Neural progenitor cell (in vitro differentiated cells): ENCODE measurements at regions not wholly inside any gene's neighbourhood (a gene's known extent, or its start where the extent isn't known, plus 50 kb on each side); places are given as distances from the start of the nearest gene placed in this dataset.

Experiments
- EZH2 ChIP-seq: fragments of 200-600 bp; sonication (generic); IDR thresholded peaks from 2 replicates; pipeline ENCODE4 v1.6.1; 2017; ENCODE audit warnings: antibody characterized with exemption, mild to moderate bottlenecking, moderate library complexity
- EZH2phosphoT487 ChIP-seq: fragments of 200-600 bp; sonication (generic); IDR thresholded peaks from 2 replicates; pipeline ENCODE4 v1.6.1; 2017; ENCODE audit warnings: antibody characterized with exemption
- TF ChIP-seq, protein P1 (sequence below): fragments of 200-600 bp; sonication (generic); IDR thresholded peaks from 2 replicates; pipeline ENCODE4 v1.5.1; 2017; ENCODE audit warnings: antibody characterized with exemption, mild to moderate bottlenecking

DNA sequence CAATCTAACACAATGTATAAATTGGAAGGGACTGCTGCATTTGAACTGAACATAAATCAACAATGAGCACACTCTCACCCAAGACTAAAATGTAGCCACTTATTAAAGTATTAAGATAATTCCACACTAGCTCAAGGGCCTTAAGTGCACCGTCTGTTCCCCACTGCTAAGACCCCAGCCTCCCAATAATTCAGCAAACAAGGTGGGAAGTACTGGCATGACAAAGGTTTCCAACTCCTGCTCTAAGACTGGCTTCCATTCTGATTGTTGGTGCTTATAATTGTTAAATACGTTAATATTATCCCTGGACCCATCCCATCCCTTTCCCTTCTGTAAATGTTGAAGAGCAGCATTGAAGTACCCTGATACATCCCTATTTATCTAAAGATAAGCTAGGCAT is 636.7 kb downstream of the NR2F1-AS1 start:
- TF ChIP-seq, protein P1, sequence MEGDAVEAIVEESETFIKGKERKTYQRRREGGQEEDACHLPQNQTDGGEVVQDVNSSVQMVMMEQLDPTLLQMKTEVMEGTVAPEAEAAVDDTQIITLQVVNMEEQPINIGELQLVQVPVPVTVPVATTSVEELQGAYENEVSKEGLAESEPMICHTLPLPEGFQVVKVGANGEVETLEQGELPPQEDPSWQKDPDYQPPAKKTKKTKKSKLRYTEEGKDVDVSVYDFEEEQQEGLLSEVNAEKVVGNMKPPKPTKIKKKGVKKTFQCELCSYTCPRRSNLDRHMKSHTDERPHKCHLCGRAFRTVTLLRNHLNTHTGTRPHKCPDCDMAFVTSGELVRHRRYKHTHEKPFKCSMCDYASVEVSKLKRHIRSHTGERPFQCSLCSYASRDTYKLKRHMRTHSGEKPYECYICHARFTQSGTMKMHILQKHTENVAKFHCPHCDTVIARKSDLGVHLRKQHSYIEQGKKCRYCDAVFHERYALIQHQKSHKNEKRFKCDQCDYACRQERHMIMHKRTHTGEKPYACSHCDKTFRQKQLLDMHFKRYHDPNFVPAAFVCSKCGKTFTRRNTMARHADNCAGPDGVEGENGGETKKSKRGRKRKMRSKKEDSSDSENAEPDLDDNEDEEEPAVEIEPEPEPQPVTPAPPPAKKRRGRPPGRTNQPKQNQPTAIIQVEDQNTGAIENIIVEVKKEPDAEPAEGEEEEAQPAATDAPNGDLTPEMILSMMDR: no peak
- no peak for TF ChIP-seq EZH2phosphoT487
- no peak for TF ChIP-seq EZH2
